Stomach smooth muscle (tissue), 2 donors: ENCODE measurements at regions not wholly inside any gene's neighbourhood (a gene's known extent, or its start where the extent isn't known, plus 50 kb on each side); places are given as distances from the start of the nearest gene placed in this dataset.

Source experiments
- H3K27ac ChIP-seq: one replicate; pipeline ENCODE4 v1.7.0; 2013; ENCODE audit warnings: mild to moderate bottlenecking, low read length, inconsistent platforms
- H3K27me3 ChIP-seq, 2 donors: one replicate each; pipeline ENCODE4 v1.7.0; 2013; ENCODE audit warnings: low read length in 2 of 2; ENCODE audit not compliant: insufficient read depth in 2 of 2, control insufficient read depth in 1 of 2
- H3K36me3 ChIP-seq, 2 donors: one replicate each; pipeline ENCODE4 v1.7.0; 2013; ENCODE audit warnings: low read length in 2 of 2; ENCODE audit not compliant: control insufficient read depth in 2 of 2, insufficient read depth in 2 of 2
- H3K4me1 ChIP-seq: one replicate; pipeline ENCODE4 v1.7.0; 2013; ENCODE audit warnings: low read length; ENCODE audit not compliant: control insufficient read depth, insufficient read depth
- H3K4me3 ChIP-seq, 2 donors: one replicate each; pipeline ENCODE4 v1.7.0; 2013; ENCODE audit warnings: low read length in 2 of 2
- H3K9ac ChIP-seq, 2 donors: one replicate each; pipeline ENCODE4 v1.7.0; 2013; ENCODE audit warnings: low read length in 2 of 2, mild to moderate bottlenecking in 1 of 2
- H3K9me3 ChIP-seq, 2 donors: one replicate each; pipeline ENCODE4 v1.7.0; 2013; ENCODE audit warnings: low read length in 2 of 2; ENCODE audit not compliant: control insufficient read depth in 2 of 2
- donor health status: healthy.
- donor health status: Pancreatic carcinoma.

GRCh38 chr1:68976916-68977610, 480.2 kb upstream of the DEPDC1 start:
- no peak overlapping the region for H3K9ac ChIP-seq
- no peak overlapping the region for H3K4me3 ChIP-seq
- H3K36me3 ChIP-seq: no peaks in the 10 kb centered on the region
- H3K27ac ChIP-seq: no peak overlapping the region
- no peaks in the 10 kb centered on the region for H3K4me1 ChIP-seq
- no peaks in the 10 kb centered on the region for H3K9me3 ChIP-seq
- no peaks in the 10 kb centered on the region for H3K27me3 ChIP-seq

DNA sequence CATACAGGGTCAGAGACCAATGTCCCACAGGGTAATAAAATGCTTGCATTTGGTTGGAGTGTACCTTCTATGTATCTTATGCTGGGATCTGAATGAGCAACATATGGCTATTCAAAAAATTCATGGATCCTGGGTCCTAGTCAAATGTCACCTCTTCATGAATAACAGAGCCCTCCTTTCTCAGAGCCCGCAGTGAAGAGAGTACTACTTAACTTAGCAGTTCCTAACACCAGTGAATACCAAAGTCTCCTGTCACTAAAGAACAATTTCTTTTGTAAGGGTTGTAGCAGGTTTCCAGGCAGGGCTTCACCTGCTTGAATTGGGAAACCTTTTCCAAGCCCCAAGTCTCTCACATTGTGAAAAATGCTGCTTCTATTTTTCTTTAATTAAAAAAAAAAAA, 483.0 kb upstream of the DEPDC1 start:
- H3K9ac ChIP-seq: no peak overlapping the region
- no peak overlapping the region for H3K27ac ChIP-seq
- no peaks in the 10 kb centered on the region for H3K9me3 ChIP-seq
- no peaks in the 10 kb centered on the region for H3K27me3 ChIP-seq
- H3K4me1 ChIP-seq: no peaks in the 10 kb centered on the region
- H3K4me3 ChIP-seq: no peak overlapping the region
- H3K36me3 ChIP-seq: no peaks in the 10 kb centered on the region

- H3K9ac ChIP-seq: no peak overlapping the region
- no peaks in the 10 kb centered on the region for H3K36me3 ChIP-seq
- H3K4me3 ChIP-seq: no peak overlapping the region
- no peak overlapping the region for H3K27ac ChIP-seq
- no peaks in the 10 kb centered on the region for H3K9me3 ChIP-seq
- H3K27me3 ChIP-seq: no peaks in the 10 kb centered on the region
- no peaks in the 10 kb centered on the region for H3K4me1 ChIP-seq
These were observed 487.4 kb upstream of the DEPDC1 start for GRCh38 chr1:68984289-68984688.

DNA sequence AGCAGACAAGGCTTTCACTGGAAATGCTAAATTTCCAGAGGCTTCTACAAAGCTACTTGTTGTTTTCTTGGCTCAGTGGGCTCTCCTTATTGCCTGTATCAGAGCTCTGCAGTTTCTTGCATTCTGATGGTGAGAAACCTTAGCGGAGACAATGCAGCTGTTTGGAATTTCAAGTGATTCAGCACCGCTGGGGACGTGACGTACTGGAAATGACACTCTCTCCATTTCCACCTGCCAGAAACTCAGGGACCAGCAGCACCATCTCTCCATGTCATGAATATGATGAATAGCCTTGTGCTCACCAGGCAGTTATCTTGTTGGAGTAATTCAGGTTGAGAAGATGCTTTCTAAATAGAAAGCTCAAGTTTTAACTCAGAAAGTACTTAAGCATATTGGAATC, 497.2 kb upstream of the DEPDC1 start:
- H3K9me3 ChIP-seq: no peaks in the 10 kb centered on the region

GRCh38 chr1:69016468-69016867, 519.6 kb upstream of the DEPDC1 start:
- H3K4me3 ChIP-seq: no peak overlapping the region
- H3K27ac ChIP-seq: no peak overlapping the region
- peaks cover 0 to 4% of the 10 kb centered on the region in 2 donors for H3K9me3 ChIP-seq
- no peaks in the 10 kb centered on the region for H3K36me3 ChIP-seq
- H3K9ac ChIP-seq: no peak overlapping the region
- H3K27me3 ChIP-seq: no peaks in the 10 kb centered on the region
- no peaks in the 10 kb centered on the region for H3K4me1 ChIP-seq

More for the DNA sequence above, 497.2 kb upstream of the DEPDC1 start:
- no peak overlapping the region for H3K4me3 ChIP-seq
- H3K36me3 ChIP-seq: no peaks in the 10 kb centered on the region
- no peaks in the 10 kb centered on the region for H3K27me3 ChIP-seq
- no peaks in the 10 kb centered on the region for H3K4me1 ChIP-seq
- no peak overlapping the region for H3K9ac ChIP-seq
- no peak overlapping the region for H3K27ac ChIP-seq

GRCh38 chr1:69029649-69030048, 532.8 kb upstream of the DEPDC1 start:
- H3K36me3 ChIP-seq: no peaks in the 10 kb centered on the region
- H3K4me1 ChIP-seq: no peaks in the 10 kb centered on the region
- H3K9me3 ChIP-seq: no peaks in the 10 kb centered on the region
- H3K27me3 ChIP-seq: no peaks in the 10 kb centered on the region
- no peak overlapping the region for H3K27ac ChIP-seq
- no peak overlapping the region for H3K9ac ChIP-seq
- H3K4me3 ChIP-seq: no peak overlapping the region

- Histone ChIP-seq H3K9me3 (peaks cover 7 to 11% of the 10 kb centered on the region in 2 donors), H3K27me3 (no peaks in the 10 kb centered on the region), H3K4me1 (no peaks in the 10 kb centered on the region), H3K4me3 (no peak overlapping the region), H3K36me3 (no peaks in the 10 kb centered on the region), H3K27ac (no peak overlapping the region), H3K9ac (no peak overlapping the region)
These were observed 529.3 kb upstream of the LRRC7 start for GRCh38 chr1:69038379-69038778.

- Histone ChIP-seq H3K9ac (no peak overlapping the region), H3K4me1 (no peaks in the 10 kb centered on the region), H3K9me3 (no peaks in the 10 kb centered on the region), H3K27me3 (no peaks in the 10 kb centered on the region), H3K36me3 (no peaks in the 10 kb centered on the region), H3K27ac (no peak overlapping the region), H3K4me3 (no peak overlapping the region)
These were observed 522.1 kb upstream of the LRRC7 start for GRCh38 chr1:69045572-69045971.

GRCh38 chr1:69055194-69055593, 512.5 kb upstream of the LRRC7 start:
- Histone ChIP-seq H3K27ac (no peak overlapping the region), H3K9ac (no peak overlapping the region), H3K9me3 (no peaks in the 10 kb centered on the region), H3K4me1 (no peaks in the 10 kb centered on the region), H3K4me3 (no peak overlapping the region), H3K27me3 (no peaks in the 10 kb centered on the region), H3K36me3 (no peaks in the 10 kb centered on the region)

DNA sequence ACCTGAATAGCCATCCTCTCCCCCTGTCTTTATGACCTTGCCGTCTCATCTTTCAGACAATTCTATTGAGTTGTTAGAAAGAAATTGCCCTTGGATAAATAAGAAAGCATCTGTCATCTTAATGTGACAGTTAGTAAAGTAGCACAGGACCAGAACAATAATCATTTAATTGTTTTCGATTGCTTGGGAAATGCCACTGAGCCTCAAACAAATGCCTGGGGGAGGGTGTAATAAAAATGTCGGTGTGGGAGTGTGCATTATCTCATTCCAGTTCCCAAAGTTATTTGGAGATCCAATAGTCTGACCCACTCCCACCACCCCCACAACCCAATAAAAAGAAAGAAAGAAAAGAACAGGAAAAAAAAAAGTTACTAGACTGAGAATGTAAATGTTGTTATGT, 509.3 kb upstream of the LRRC7 start:
- no peak overlapping the region for H3K9ac ChIP-seq
- no peak overlapping the region for H3K27ac ChIP-seq
- H3K27me3 ChIP-seq: no peaks in the 10 kb centered on the region

GRCh38 chr1:69070660-69071373, 496.9 kb upstream of the LRRC7 start:
- Histone ChIP-seq H3K9ac (no peak overlapping the region), H3K4me1 (no peaks in the 10 kb centered on the region), H3K36me3 (no peaks in the 10 kb centered on the region), H3K4me3 (no peak overlapping the region), H3K27ac (no peak overlapping the region), H3K9me3 (no peaks in the 10 kb centered on the region), H3K27me3 (no peaks in the 10 kb centered on the region)

More for the DNA sequence above, 509.3 kb upstream of the LRRC7 start:
- Histone ChIP-seq H3K4me1 (no peaks in the 10 kb centered on the region), H3K4me3 (no peak overlapping the region), H3K9me3 (no peaks in the 10 kb centered on the region), H3K36me3 (no peaks in the 10 kb centered on the region)
